H9 (cell line): ENCODE measurements at regions not wholly inside any gene's neighbourhood (a gene's known extent, or its start where the extent isn't known, plus 50 kb on each side); places are given as distances from the start of the nearest gene placed in this dataset.

Experiments
- DNase-seq: peaks from one replicate; pipeline ENCODE4 v3.0.0-alpha.2; 2017
- H2AFZ ChIP-seq: one replicate; pipeline ENCODE4 v1.6.1; 2013; ENCODE audit warnings: mild to moderate bottlenecking, low read length, control low read depth, moderate library complexity
- H2AK5ac ChIP-seq: 2 replicates; pipeline ENCODE4 v1.6.1; 2013; ENCODE audit warnings: low read length, control low read depth, mixed read lengths; ENCODE audit not compliant: insufficient read length
- H2BK120ac ChIP-seq: one replicate; pipeline ENCODE4 v1.6.1; 2013; ENCODE audit warnings: low read depth, mild to moderate bottlenecking, low read length, control low read depth, inconsistent platforms; ENCODE audit not compliant: poor library complexity, severe bottlenecking
- H2BK12ac ChIP-seq: 2 replicates; pipeline ENCODE4 v1.6.1; 2013; ENCODE audit warnings: low read length, control low read depth, mixed read lengths, low read depth; ENCODE audit not compliant: insufficient read length
- H2BK15ac ChIP-seq: 2 replicates; pipeline ENCODE4 v1.6.1; 2013; ENCODE audit warnings: low read depth, low read length, control low read depth
- H2BK20ac ChIP-seq: one replicate; pipeline ENCODE4 v1.6.1; 2013; ENCODE audit warnings: low read depth, mild to moderate bottlenecking, low read length, control low read depth, inconsistent platforms; ENCODE audit not compliant: poor library complexity, severe bottlenecking
- H2BK5ac ChIP-seq: 2 replicates; pipeline ENCODE4 v1.6.1; 2013; ENCODE audit warnings: low read length, control low read depth, mixed read lengths; ENCODE audit not compliant: insufficient read length
- H3K14ac ChIP-seq: 2 replicates; pipeline ENCODE4 v1.6.1; 2013; ENCODE audit warnings: low read length, control low read depth; ENCODE audit not compliant: insufficient read depth
- H3K18ac ChIP-seq: 2 replicates; pipeline ENCODE4 v1.6.1; 2013; ENCODE audit warnings: low read depth, mild to moderate bottlenecking, mixed read lengths, low read length, control low read depth; ENCODE audit not compliant: insufficient read length
- H3K23ac ChIP-seq: 2 replicates; pipeline ENCODE4 v1.6.1; 2013; ENCODE audit warnings: low read length, control low read depth, mixed read lengths, low read depth; ENCODE audit not compliant: insufficient read length
- H3K23me2 ChIP-seq: 2 replicates; pipeline ENCODE4 v1.6.1; 2013; ENCODE audit warnings: low read depth, mild to moderate bottlenecking, mixed read lengths, low read length, control low read depth; ENCODE audit not compliant: insufficient read length, poor library complexity, severe bottlenecking
- H3K27ac ChIP-seq: 2 replicates; pipeline ENCODE4 v1.5.1; 2013; ENCODE audit warnings: low read length, control low read depth, mixed read lengths, low read depth; ENCODE audit not compliant: insufficient read length
- H3K27me3 ChIP-seq: 2 replicates; pipeline ENCODE4 v1.6.1; 2013; ENCODE audit warnings: low read length, control low read depth, inconsistent platforms; ENCODE audit not compliant: insufficient read depth
- H3K4ac ChIP-seq: 2 replicates; pipeline ENCODE4 v1.6.1; 2013; ENCODE audit warnings: low read depth, mild to moderate bottlenecking, control low read depth, inconsistent platforms, low read length, moderate library complexity
- H3K4me1 ChIP-seq: 2 replicates; pipeline ENCODE4 v1.6.1; 2013; ENCODE audit warnings: low read length, control low read depth, inconsistent platforms; ENCODE audit not compliant: insufficient read depth
- H3K4me2 ChIP-seq: 2 replicates; pipeline ENCODE4 v1.6.1; 2013; ENCODE audit warnings: low read length, control low read depth, mixed read lengths; ENCODE audit not compliant: insufficient read length, insufficient read depth
- H3K56ac ChIP-seq: 2 replicates; pipeline ENCODE4 v1.6.1; 2013; ENCODE audit warnings: low read depth, mild to moderate bottlenecking, mixed read lengths, low read length, control low read depth; ENCODE audit not compliant: insufficient read length
- H3K79me1 ChIP-seq: 2 replicates; pipeline ENCODE4 v1.6.1; 2013; ENCODE audit warnings: low read depth, mild to moderate bottlenecking, moderate library complexity, low read length, control low read depth, inconsistent platforms; ENCODE audit not compliant: insufficient read depth, poor library complexity, severe bottlenecking
- H3K79me2 ChIP-seq: 2 replicates; pipeline ENCODE4 v1.6.1; 2013; ENCODE audit warnings: low read length, control low read depth, inconsistent platforms; ENCODE audit not compliant: insufficient read depth
- H3K9ac ChIP-seq: 2 replicates; pipeline ENCODE4 v1.6.1; 2013; ENCODE audit warnings: low read length, control low read depth, mixed read lengths; ENCODE audit not compliant: insufficient read length; ENCODE audit errors: extremely low read depth
- H3K9me3 ChIP-seq: one replicate; pipeline ENCODE4 v1.6.1; 2013; ENCODE audit warnings: low read depth, low read length, inconsistent platforms; ENCODE audit not compliant: control insufficient read depth
- H3T11ph ChIP-seq: one replicate; pipeline ENCODE4 v1.6.1; 2013; ENCODE audit warnings: mild to moderate bottlenecking, low read length, control low read depth, inconsistent platforms
- H4K20me1 ChIP-seq: one replicate; pipeline ENCODE4 v1.6.1; 2013; ENCODE audit not compliant: control insufficient read depth, insufficient read length, insufficient read depth
- H4K5ac ChIP-seq: 2 replicates; pipeline ENCODE4 v1.6.1; 2013; ENCODE audit warnings: low read depth, mild to moderate bottlenecking, mixed read lengths, low read length, control low read depth; ENCODE audit not compliant: insufficient read length
- H4K8ac ChIP-seq: replicated peaks from 2 replicates; pipeline ENCODE4 v1.6.1; 2013; ENCODE audit warnings: low read length, control low read depth, mixed read lengths, low read depth; ENCODE audit not compliant: insufficient read length
- H4K91ac ChIP-seq: 2 replicates; pipeline ENCODE4 v1.6.1; 2013; ENCODE audit warnings: low read depth, mild to moderate bottlenecking, moderate library complexity, mixed read lengths, low read length, control low read depth; ENCODE audit not compliant: insufficient read length
- H3K27ac Mint-ChIP-seq, 3 experiments: 2 replicates in 2 of 3; 3 replicates in 1 of 3; pipeline ENCODE4 v1.8.0; 2020 to 2021; ENCODE audit warnings: mixed read lengths in 3 of 3, mild to moderate bottlenecking in 1 of 3, moderate library complexity in 1 of 3
- H3K27me3 Mint-ChIP-seq: 2 replicates; pipeline ENCODE4 v1.8.0; 2021; ENCODE audit warnings: low read depth, mild to moderate bottlenecking, moderate library complexity, mixed read lengths
- H3K36me3 Mint-ChIP-seq, 3 experiments: 2 replicates in 2 of 3; 3 replicates in 1 of 3; pipeline ENCODE4 v1.8.0; 2020 to 2021; ENCODE audit warnings: low read depth in 3 of 3, mixed read lengths in 3 of 3; ENCODE audit not compliant: insufficient read depth in 1 of 3
- H3K4me1 Mint-ChIP-seq, 2 experiments: 2 replicates each; pipeline ENCODE4 v1.8.0; 2020; ENCODE audit warnings: mixed read lengths in 2 of 2
- H3K4me3 Mint-ChIP-seq, 2 experiments: 2 replicates in 1 of 2; 3 replicates in 1 of 2; pipeline ENCODE4 v1.8.0; 2020 to 2021; ENCODE audit warnings: mild to moderate bottlenecking in 2 of 2, mixed read lengths in 2 of 2, moderate library complexity in 1 of 2
- H3K9me3 Mint-ChIP-seq, 2 experiments: 2 replicates in 1 of 2; 3 replicates in 1 of 2; pipeline ENCODE4 v1.8.0; 2020; ENCODE audit warnings: mild to moderate bottlenecking in 2 of 2, mixed read lengths in 2 of 2, moderate library complexity in 1 of 2
- CTCF ChIP-seq: fragments of 200-600 bp; sonication (generic); conservative IDR thresholded peaks from 3 replicates; pipeline ENCODE4 v1.8.0; 2021; ENCODE audit warnings: antibody characterized with exemption, mild to moderate bottlenecking
- WGBS: extraction: QIAGEN DNeasy Blood & Tissue Kit; methylation state at CpG from one replicate; pipeline ENCODE4 v1.1.7; 2013; ENCODE audit warnings: missing lambda C conversion rate, low lambda C conversion rate, mixed read lengths; ENCODE audit not compliant: insufficient read length; ENCODE audit errors: extremely low coverage; 5-methylcytosine and 5-hydroxymethylcytosine counted together

- no peak overlapping the region; a peak in 1 of 7 replicates for H3K27ac Mint-ChIP-seq
These were observed 75.1 kb upstream of the NOL4 start for GRCh38 chr18:34299828-34300227.

More at GRCh38 chr18:34299828-34300227, 75.1 kb upstream of the NOL4 start:
- H3K4me1 ChIP-seq, result no peaks in the 10 kb centered on the region
- Mint-ChIP-seq H3K4me1 (peaks cover 5 to 11% of the 10 kb centered on the region in 2 experiments; a peak in 3 of 4 replicates), H3K27me3 (no peaks in the 10 kb centered on the region), H3K4me3 (no peak overlapping the region), H3K9me3 (peaks cover 7 to 9% of the 10 kb centered on the region in 2 experiments; a peak in 3 of 5 replicates), H3K36me3 (peaks cover 6 to 8% (median 7%) of the 10 kb centered on the region in 3 experiments; a peak in 4 of 7 replicates)
- no peak overlapping the region for H2BK12ac ChIP-seq
- no peak overlapping the region for H3K4me2 ChIP-seq
- no peak overlapping the region for H2BK15ac ChIP-seq
- no peak overlapping the region for H2BK20ac ChIP-seq
- peaks cover 1% of the 10 kb centered on the region; the same call in 1 of the 2 replicates for H3K79me2 ChIP-seq
- no peak for TF ChIP-seq CTCF
- no peak overlapping the region for H3K23ac ChIP-seq
- no peak overlapping the region for H2AK5ac ChIP-seq
- H3K4ac ChIP-seq, result no peak overlapping the region
- no peaks in the 10 kb centered on the region for H3K27me3 ChIP-seq
- no peaks in the 10 kb centered on the region for H3K79me1 ChIP-seq
- no peak overlapping the region for H4K8ac ChIP-seq
- no CpG with 5 or more reads among the region's 3 CpGs for WGBS
- no peak overlapping the region for H3K14ac ChIP-seq
- no peak for DNase-seq
- H3K27ac ChIP-seq, result no peak overlapping the region
- no peak overlapping the region for H2AFZ ChIP-seq
- no peak overlapping the region for H4K5ac ChIP-seq
- peaks cover 4% of the 10 kb centered on the region for H3K9me3 ChIP-seq
- H3K23me2 ChIP-seq, result no peaks in the 10 kb centered on the region
- H4K91ac ChIP-seq, result no peak overlapping the region
- no peaks in the 10 kb centered on the region for H4K20me1 ChIP-seq
- H3K9ac ChIP-seq, result no peak overlapping the region
- H2BK5ac ChIP-seq, result no peak overlapping the region
- H3T11ph ChIP-seq, result no peak overlapping the region
- H2BK120ac ChIP-seq, result no peak overlapping the region
- H3K18ac ChIP-seq, result no peak overlapping the region
- no peak overlapping the region for H3K56ac ChIP-seq
